Neural crest cell (in vitro differentiated cells): ENCODE measurements at regions not wholly inside any gene's neighbourhood (a gene's known extent, or its start where the extent isn't known, plus 50 kb on each side); places are given as distances from the start of the nearest gene placed in this dataset.

Experiments used
- DNase-seq: peaks from one replicate; pipeline ENCODE4 v3.0.0; 2021; ENCODE audit warnings: low read depth, mixed read lengths, low spot score
- H3K27ac Mint-ChIP-seq: one replicate; pipeline ENCODE4 v1.8.0; 2021; ENCODE audit warnings: mild to moderate bottlenecking, mixed read lengths; ENCODE audit not compliant: unreplicated experiment
- H3K27me3 Mint-ChIP-seq: 2 replicates; pipeline ENCODE4 v1.8.0; 2021; ENCODE audit warnings: low read depth, mild to moderate bottlenecking, mixed read lengths
- H3K36me3 Mint-ChIP-seq: 2 replicates; pipeline ENCODE4 v1.8.0; 2021; ENCODE audit warnings: low read depth, mild to moderate bottlenecking, mixed read lengths
- H3K4me1 Mint-ChIP-seq: 2 replicates; pipeline ENCODE4 v1.8.0; 2021; ENCODE audit warnings: mixed read lengths
- H3K4me3 Mint-ChIP-seq: one replicate; pipeline ENCODE4 v1.8.0; 2021; ENCODE audit warnings: mild to moderate bottlenecking, mixed read lengths
- H3K9me3 Mint-ChIP-seq: 2 replicates; pipeline ENCODE4 v1.8.0; 2021; ENCODE audit warnings: mixed read lengths
- TF ChIP-seq, protein P1 (sequence below): fragments of 200-600 bp; sonication (generic); conservative IDR thresholded peaks from 2 replicates; pipeline ENCODE4 v1.5.0; 2021; ENCODE audit warnings: antibody characterized with exemption, mild to moderate bottlenecking

DNA sequence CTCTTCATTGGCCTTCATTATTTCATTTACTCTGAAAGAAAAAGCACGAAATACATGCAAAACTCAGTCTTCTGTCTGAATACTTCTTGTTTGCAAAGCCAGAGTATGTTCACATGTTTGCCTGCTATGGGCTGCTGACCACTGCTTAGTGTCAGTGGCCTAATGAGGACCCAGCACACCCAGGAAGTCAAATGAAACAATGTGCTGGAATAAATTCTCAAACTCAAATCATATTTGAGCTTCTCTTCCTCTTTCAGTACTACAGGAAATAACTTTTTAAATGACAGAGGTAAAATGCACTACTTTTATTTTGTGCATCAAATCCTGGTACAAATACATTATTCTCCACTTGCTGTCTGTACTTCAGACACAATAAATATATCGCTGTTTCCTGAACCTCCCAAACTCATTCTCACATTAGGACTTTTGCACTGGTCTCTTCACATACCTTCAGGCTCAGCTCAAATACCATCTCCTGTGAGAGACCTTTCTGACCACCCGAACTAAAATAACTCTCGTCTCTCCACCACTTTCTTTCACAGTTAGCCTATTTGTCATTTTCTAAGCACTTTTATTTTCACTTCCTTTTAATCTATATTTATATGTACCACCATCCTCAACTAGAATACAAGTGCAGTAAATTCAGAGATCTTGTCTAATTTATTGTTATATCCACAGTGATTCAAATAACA is 176.8 kb downstream of the TUSC7 start:
- Mint-ChIP-seq H3K4me3 (no peak overlapping the region), H3K9me3 (peaks cover 3% of the 10 kb centered on the region), H3K36me3 (no peaks in the 10 kb centered on the region), H3K4me1 (peaks cover 17% of the 10 kb centered on the region), H3K27ac (no peak overlapping the region), H3K27me3 (no peaks in the 10 kb centered on the region)
- TF ChIP-seq, protein P1, sequence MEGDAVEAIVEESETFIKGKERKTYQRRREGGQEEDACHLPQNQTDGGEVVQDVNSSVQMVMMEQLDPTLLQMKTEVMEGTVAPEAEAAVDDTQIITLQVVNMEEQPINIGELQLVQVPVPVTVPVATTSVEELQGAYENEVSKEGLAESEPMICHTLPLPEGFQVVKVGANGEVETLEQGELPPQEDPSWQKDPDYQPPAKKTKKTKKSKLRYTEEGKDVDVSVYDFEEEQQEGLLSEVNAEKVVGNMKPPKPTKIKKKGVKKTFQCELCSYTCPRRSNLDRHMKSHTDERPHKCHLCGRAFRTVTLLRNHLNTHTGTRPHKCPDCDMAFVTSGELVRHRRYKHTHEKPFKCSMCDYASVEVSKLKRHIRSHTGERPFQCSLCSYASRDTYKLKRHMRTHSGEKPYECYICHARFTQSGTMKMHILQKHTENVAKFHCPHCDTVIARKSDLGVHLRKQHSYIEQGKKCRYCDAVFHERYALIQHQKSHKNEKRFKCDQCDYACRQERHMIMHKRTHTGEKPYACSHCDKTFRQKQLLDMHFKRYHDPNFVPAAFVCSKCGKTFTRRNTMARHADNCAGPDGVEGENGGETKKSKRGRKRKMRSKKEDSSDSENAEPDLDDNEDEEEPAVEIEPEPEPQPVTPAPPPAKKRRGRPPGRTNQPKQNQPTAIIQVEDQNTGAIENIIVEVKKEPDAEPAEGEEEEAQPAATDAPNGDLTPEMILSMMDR: no peak
- no peak for DNase-seq

DNA sequence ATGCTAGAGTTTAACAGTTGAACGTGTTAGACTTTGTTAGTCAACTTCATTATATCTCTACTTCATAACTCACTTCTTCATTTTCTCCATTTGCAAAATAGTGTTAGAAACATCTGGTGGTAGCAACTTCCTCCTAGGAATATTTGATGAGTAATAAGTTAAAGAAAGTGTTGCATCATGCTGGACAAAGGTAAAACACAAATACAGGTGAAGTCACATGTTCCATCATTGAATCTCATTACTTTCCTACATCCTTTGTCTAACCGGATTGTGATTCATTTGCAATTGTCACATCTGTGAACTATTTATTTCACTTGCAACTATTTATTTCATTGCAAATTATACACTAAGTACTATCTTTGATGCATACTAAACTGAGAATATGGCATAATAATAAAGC is 186.5 kb downstream of the TUSC7 start:
- Mint-ChIP-seq H3K4me3 (no peak overlapping the region), H3K9me3 (no peaks in the 10 kb centered on the region), H3K36me3 (no peaks in the 10 kb centered on the region), H3K27ac (no peak overlapping the region), H3K27me3 (no peaks in the 10 kb centered on the region), H3K4me1 (no peaks in the 10 kb centered on the region)
- DNase-seq: no peak
- TF ChIP-seq, protein P1: no peak

DNA sequence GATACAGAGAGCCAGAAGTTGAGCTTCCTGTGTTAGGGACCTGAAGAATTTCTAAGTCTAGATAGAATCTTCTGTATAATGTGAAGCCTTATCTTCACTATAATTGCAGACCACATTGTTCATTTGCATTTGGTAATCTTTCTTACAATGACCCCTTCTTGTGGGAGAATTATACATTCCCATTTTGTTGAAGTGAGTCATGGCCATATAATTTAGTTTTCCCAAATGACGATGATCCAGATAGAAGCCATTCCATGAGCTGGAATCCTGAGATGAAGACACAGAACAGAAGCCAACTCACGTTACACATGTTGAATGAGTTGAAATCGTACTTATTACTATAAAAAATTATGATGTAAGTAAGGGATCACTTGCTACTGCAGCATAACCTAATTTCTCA is 187.8 kb downstream of the TUSC7 start:
- H3K27me3 Mint-ChIP-seq: no peaks in the 10 kb centered on the region
- H3K36me3 Mint-ChIP-seq: no peaks in the 10 kb centered on the region
- H3K27ac Mint-ChIP-seq: no peak overlapping the region
- TF ChIP-seq, protein P1: no peak
- H3K4me1 Mint-ChIP-seq: no peaks in the 10 kb centered on the region
- H3K4me3 Mint-ChIP-seq: no peak overlapping the region
- no peaks in the 10 kb centered on the region for H3K9me3 Mint-ChIP-seq
- no peak for DNase-seq

DNA sequence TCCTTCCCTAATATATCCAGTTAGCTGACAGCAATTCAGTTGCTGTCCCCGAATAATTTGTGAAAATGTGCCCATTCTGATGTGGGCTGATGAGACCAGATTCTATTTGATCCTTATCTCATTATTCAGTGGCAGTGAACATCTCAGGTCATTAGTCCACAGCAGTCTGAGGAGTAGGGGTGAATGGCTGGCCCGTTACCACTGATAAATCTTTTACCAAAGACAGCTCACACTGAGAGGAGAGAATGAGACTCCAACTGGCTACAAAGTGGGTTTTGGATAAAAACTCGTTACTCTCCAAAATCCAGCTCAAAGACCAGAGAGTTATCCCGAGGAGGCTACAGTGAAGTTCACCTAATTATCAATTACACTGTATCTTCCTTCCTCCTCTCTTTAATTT is 189.7 kb downstream of the TUSC7 start:
- DNase-seq: no peak
- Mint-ChIP-seq H3K36me3 (no peaks in the 10 kb centered on the region), H3K4me1 (no peaks in the 10 kb centered on the region), H3K9me3 (no peaks in the 10 kb centered on the region), H3K4me3 (no peak overlapping the region), H3K27ac (no peak overlapping the region), H3K27me3 (no peaks in the 10 kb centered on the region)
- TF ChIP-seq, protein P1: no peak

DNA sequence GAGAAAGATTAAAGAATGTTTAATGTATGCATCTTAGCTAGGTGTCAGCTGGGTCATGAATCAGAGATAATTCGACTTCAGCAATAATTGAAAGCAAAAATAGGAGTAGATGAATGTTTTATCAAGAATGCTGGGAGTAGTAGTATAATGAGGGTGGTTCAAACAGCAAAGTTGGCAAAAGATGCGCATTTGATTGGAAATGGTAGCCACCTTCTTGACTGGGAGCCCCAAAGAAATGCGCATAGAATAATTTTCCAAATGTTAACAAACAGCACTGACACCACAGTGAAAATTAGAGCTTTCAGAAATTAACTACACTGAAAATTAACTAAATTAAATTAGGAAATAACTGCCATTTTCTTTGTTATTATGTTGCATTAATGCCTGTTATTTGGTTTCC is 195.8 kb downstream of the TUSC7 start:
- Mint-ChIP-seq H3K4me3 (no peak overlapping the region), H3K36me3 (no peaks in the 10 kb centered on the region), H3K27ac (no peak overlapping the region), H3K27me3 (no peaks in the 10 kb centered on the region), H3K9me3 (peaks cover 6% of the 10 kb centered on the region), H3K4me1 (no peaks in the 10 kb centered on the region)
- TF ChIP-seq, protein P1: no peak
- no peak for DNase-seq
